ENCODE measurements at regions not wholly inside any gene's neighbourhood (a gene's known extent, or its start where the extent isn't known, plus 50 kb on each side); places are given as distances from the start of the nearest gene placed in this dataset.

DNA sequence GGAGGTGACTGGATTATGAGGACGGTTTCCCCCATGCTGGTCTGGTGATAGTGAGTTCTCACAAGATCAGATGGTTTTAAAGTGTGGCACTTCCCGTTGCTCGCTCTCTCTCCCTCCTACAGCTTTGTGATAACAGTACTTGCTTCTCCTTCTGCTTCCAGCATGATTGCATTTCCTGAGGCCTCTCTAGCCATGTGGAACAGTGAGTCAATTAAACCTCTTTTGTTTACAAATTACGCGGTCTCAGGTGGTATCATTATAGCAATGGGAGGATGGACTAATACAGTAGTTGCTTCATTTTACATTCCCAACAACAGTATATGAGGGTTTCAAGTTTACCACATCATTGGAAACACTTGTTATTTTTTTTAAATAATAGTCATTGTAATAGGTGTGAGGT, 937.3 kb upstream of the ARRDC3 start:
- H3K4me3 ChIP-seq = no peak overlapping the region
- DNase-seq (ENCODE audit: low spot score) (no peak), ATAC-seq (no peak)
- no peak overlapping the region for H3K27ac ChIP-seq (ENCODE audit: low read depth)
- H3F3A ChIP-seq (replicated peaks; ENCODE audit: low read depth) = no peaks in the 10 kb centered on the region
- H3K79me2 ChIP-seq (replicated peaks; ENCODE audit: insufficient read depth) = no peaks in the 10 kb centered on the region
- Mint-ChIP-seq H3K36me3 (ENCODE audit: low read depth) (peaks cover 4% of the 10 kb centered on the region; the same call in 1 of the 3 replicates), H3K9me3 (0 out of 3 replicates have a peak, but pooled peaks cover 6% of the 10 kb centered on the region), H3K4me1 (no peaks in the 10 kb centered on the region), H3K4me3 (no peak overlapping the region), H3K27ac (no peak overlapping the region), H3K27me3 (ENCODE audit: insufficient read depth, low read depth, poor library complexity) (no peaks in the 10 kb centered on the region)
- H3K36me3 ChIP-seq (ENCODE audit: insufficient read depth) = no peaks in the 10 kb centered on the region
- no peaks in the 10 kb centered on the region for H4K20me1 ChIP-seq (replicated peaks; ENCODE audit: insufficient read depth)
- no peak overlapping the region for H3K4me2 ChIP-seq
- no peaks in the 10 kb centered on the region for H3K4me1 ChIP-seq (ENCODE audit: insufficient read depth)
- TF ChIP-seq NANOG (IDR thresholded peaks at IDR 0.05; ENCODE audit: borderline replicate concordance) = no peak
- no peak for TF ChIP-seq STAT1 (IDR thresholded peaks at IDR 0.05; ENCODE audit: unreplicated experiment)
- TF ChIP-seq ZNF331 (CRISPR knock-in tag; IDR thresholded peaks at IDR 0.05; ENCODE audit: low read depth) = no peak
- no peak for TF ChIP-seq CREB1 (CRISPR knock-in tag; IDR thresholded peaks at IDR 0.05; ENCODE audit: low read depth)
- TF ChIP-seq, protein P1, sequence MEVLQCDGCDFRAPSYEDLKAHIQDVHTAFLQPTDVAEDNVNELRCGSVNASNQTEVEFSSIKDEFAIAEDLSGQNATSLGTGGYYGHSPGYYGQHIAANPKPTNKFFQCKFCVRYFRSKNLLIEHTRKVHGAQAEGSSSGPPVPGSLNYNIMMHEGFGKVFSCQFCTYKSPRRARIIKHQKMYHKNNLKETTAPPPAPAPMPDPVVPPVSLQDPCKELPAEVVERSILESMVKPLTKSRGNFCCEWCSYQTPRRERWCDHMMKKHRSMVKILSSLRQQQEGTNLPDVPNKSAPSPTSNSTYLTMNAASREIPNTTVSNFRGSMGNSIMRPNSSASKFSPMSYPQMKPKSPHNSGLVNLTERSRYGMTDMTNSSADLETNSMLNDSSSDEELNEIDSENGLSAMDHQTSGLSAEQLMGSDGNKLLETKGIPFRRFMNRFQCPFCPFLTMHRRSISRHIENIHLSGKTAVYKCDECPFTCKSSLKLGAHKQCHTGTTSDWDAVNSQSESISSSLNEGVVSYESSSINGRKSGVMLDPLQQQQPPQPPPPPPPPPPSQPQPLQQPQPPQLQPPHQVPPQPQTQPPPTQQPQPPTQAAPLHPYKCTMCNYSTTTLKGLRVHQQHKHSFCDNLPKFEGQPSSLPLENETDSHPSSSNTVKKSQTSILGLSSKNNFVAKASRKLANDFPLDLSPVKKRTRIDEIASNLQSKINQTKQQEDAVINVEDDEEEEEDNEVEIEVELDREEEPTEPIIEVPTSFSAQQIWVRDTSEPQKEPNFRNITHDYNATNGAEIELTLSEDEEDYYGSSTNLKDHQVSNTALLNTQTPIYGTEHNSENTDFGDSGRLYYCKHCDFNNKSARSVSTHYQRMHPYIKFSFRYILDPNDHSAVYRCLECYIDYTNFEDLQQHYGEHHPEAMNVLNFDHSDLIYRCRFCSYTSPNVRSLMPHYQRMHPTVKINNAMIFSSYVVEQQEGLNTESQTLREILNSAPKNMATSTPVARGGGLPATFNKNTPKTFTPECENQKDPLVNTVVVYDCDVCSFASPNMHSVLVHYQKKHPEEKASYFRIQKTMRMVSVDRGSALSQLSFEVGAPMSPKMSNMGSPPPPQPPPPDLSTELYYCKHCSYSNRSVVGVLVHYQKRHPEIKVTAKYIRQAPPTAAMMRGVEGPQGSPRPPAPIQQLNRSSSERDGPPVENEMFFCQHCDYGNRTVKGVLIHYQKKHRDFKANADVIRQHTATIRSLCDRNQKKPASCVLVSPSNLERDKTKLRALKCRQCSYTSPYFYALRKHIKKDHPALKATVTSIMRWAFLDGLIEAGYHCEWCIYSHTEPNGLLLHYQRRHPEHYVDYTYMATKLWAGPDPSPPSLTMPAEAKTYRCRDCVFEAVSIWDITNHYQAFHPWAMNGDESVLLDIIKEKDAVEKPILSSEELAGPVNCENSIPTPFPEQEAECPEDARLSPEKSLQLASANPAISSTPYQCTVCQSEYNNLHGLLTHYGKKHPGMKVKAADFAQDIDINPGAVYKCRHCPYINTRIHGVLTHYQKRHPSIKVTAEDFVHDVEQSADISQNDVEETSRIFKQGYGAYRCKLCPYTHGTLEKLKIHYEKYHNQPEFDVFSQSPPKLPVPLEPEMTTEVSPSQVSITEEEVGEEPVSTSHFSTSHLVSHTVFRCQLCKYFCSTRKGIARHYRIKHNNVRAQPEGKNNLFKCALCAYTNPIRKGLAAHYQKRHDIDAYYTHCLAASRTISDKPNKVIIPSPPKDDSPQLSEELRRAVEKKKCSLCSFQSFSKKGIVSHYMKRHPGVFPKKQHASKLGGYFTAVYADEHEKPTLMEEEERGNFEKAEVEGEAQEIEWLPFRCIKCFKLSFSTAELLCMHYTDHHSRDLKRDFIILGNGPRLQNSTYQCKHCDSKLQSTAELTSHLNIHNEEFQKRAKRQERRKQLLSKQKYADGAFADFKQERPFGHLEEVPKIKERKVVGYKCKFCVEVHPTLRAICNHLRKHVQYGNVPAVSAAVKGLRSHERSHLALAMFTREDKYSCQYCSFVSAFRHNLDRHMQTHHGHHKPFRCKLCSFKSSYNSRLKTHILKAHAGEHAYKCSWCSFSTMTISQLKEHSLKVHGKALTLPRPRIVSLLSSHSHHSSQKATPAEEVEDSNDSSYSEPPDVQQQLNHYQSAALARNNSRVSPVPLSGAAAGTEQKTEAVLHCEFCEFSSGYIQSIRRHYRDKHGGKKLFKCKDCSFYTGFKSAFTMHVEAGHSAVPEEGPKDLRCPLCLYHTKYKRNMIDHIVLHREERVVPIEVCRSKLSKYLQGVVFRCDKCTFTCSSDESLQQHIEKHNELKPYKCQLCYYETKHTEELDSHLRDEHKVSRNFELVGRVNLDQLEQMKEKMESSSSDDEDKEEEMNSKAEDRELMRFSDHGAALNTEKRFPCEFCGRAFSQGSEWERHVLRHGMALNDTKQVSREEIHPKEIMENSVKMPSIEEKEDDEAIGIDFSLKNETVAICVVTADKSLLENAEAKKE (CRISPR knock-in tag; IDR thresholded peaks at IDR 0.05) = no peak
- no peak for TF ChIP-seq ZNF114 (CRISPR knock-in tag; IDR thresholded peaks at IDR 0.05)
- no peak overlapping the region for H2AFZ ChIP-seq
- no peaks in the 10 kb centered on the region; the same call in 1 of the 2 replicates for H3K9me2 ChIP-seq (ENCODE audit: insufficient read depth)
- H3K27me3 ChIP-seq (ENCODE audit: insufficient read depth) = no peaks in the 10 kb centered on the region

DNA sequence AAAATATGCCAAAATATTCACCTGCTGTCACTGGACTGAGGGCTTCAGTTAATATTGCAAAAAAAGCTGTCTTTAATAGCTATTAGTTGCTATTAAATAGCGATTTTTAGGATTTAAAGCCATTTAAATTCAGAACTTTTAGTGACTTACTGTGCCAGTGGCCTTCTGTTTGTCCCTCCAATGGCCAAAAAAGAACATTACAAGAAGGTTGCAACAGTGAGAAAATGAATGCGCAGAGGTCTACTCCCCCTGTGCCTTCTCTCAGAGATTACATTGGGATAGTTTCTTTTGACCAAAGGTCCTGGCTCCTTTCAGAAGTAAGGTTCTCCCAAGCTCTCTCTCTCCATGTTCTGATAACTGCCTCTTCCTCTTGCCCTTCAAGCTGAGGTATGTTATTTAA, 930.3 kb upstream of the ARRDC3 start:
- Histone ChIP-seq H3K4me2 (no peak overlapping the region), H3K79me2 (replicated peaks; ENCODE audit: insufficient read depth) (no peaks in the 10 kb centered on the region), H3K4me1 (ENCODE audit: insufficient read depth) (no peaks in the 10 kb centered on the region), H2AFZ (no peak overlapping the region), H3F3A (replicated peaks; ENCODE audit: low read depth) (no peaks in the 10 kb centered on the region), H3K36me3 (ENCODE audit: insufficient read depth) (no peaks in the 10 kb centered on the region), H4K20me1 (replicated peaks; ENCODE audit: insufficient read depth) (no peaks in the 10 kb centered on the region), H3K4me3 (no peak overlapping the region), H3K9me2 (ENCODE audit: insufficient read depth) (no peaks in the 10 kb centered on the region), H3K27me3 (ENCODE audit: insufficient read depth) (no peaks in the 10 kb centered on the region), H3K27ac (ENCODE audit: low read depth) (no peak overlapping the region)
- H3K27me3 Mint-ChIP-seq (ENCODE audit: insufficient read depth, low read depth, poor library complexity) = no peaks in the 10 kb centered on the region
- TF ChIP-seq, protein P2, sequence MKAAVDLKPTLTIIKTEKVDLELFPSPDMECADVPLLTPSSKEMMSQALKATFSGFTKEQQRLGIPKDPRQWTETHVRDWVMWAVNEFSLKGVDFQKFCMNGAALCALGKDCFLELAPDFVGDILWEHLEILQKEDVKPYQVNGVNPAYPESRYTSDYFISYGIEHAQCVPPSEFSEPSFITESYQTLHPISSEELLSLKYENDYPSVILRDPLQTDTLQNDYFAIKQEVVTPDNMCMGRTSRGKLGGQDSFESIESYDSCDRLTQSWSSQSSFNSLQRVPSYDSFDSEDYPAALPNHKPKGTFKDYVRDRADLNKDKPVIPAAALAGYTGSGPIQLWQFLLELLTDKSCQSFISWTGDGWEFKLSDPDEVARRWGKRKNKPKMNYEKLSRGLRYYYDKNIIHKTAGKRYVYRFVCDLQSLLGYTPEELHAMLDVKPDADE (IDR thresholded peaks at IDR 0.05) = no peak
- TF ChIP-seq, protein P3, sequence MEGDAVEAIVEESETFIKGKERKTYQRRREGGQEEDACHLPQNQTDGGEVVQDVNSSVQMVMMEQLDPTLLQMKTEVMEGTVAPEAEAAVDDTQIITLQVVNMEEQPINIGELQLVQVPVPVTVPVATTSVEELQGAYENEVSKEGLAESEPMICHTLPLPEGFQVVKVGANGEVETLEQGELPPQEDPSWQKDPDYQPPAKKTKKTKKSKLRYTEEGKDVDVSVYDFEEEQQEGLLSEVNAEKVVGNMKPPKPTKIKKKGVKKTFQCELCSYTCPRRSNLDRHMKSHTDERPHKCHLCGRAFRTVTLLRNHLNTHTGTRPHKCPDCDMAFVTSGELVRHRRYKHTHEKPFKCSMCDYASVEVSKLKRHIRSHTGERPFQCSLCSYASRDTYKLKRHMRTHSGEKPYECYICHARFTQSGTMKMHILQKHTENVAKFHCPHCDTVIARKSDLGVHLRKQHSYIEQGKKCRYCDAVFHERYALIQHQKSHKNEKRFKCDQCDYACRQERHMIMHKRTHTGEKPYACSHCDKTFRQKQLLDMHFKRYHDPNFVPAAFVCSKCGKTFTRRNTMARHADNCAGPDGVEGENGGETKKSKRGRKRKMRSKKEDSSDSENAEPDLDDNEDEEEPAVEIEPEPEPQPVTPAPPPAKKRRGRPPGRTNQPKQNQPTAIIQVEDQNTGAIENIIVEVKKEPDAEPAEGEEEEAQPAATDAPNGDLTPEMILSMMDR (conservative IDR thresholded peaks at IDR 0.05; ENCODE audit: low read depth in 2 of 2) = peak; percentile 8 to 39; a peak in 2 of 4 replicates
- TF ChIP-seq, protein P4, sequence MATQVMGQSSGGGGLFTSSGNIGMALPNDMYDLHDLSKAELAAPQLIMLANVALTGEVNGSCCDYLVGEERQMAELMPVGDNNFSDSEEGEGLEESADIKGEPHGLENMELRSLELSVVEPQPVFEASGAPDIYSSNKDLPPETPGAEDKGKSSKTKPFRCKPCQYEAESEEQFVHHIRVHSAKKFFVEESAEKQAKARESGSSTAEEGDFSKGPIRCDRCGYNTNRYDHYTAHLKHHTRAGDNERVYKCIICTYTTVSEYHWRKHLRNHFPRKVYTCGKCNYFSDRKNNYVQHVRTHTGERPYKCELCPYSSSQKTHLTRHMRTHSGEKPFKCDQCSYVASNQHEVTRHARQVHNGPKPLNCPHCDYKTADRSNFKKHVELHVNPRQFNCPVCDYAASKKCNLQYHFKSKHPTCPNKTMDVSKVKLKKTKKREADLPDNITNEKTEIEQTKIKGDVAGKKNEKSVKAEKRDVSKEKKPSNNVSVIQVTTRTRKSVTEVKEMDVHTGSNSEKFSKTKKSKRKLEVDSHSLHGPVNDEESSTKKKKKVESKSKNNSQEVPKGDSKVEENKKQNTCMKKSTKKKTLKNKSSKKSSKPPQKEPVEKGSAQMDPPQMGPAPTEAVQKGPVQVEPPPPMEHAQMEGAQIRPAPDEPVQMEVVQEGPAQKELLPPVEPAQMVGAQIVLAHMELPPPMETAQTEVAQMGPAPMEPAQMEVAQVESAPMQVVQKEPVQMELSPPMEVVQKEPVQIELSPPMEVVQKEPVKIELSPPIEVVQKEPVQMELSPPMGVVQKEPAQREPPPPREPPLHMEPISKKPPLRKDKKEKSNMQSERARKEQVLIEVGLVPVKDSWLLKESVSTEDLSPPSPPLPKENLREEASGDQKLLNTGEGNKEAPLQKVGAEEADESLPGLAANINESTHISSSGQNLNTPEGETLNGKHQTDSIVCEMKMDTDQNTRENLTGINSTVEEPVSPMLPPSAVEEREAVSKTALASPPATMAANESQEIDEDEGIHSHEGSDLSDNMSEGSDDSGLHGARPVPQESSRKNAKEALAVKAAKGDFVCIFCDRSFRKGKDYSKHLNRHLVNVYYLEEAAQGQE (IDR thresholded peaks at IDR 0.05; ENCODE audit: unreplicated experiment) = no peak
- TF ChIP-seq STAT1 (IDR thresholded peaks at IDR 0.05; ENCODE audit: unreplicated experiment) (no peak), CREB1 (CRISPR knock-in tag; IDR thresholded peaks at IDR 0.05; ENCODE audit: low read depth) (no peak)
- H3K4me1 Mint-ChIP-seq = no peaks in the 10 kb centered on the region; the same call in 2 of the 3 replicates
- DNase-seq (ENCODE audit: low spot score) (peak; percentile 29), ATAC-seq (no peak; the same call in 2 of the 3 replicates)
- no peaks in the 10 kb centered on the region for H3K9me3 Mint-ChIP-seq
- H3K27ac Mint-ChIP-seq = no peak overlapping the region
- H3K4me3 Mint-ChIP-seq = no peak overlapping the region
- H3K36me3 Mint-ChIP-seq (ENCODE audit: low read depth) = no peaks in the 10 kb centered on the region

Measured in GM23338 (cell line).